WTC11 (cell line): ENCODE measurements at regions not wholly inside any gene's neighbourhood (a gene's known extent, or its start where the extent isn't known, plus 50 kb on each side); places are given as distances from the start of the nearest gene placed in this dataset.

Experiments used
- ATAC-seq: fragments of 200-7000 bp; cut with Tn5 transposase; 2 replicates; pipeline ENCODE4 v1.10.0; 2021; ENCODE audit warnings: mild to moderate bottlenecking, moderate library complexity
- CTCF ChIA-PET: fragments of 300-600 bp; sonication (Branson Sonifier 250); formaldehyde crosslinking; loops from one replicate; lab custom pipeline; 2021; ENCODE audit warnings: antibody characterized with exemption; lab: Charles Lee
- POLR2A ChIA-PET: fragments of 350-600 bp; sonication (Branson Sonifier 250); formaldehyde crosslinking; loops from one replicate; lab custom pipeline; 2021; ENCODE audit warnings: antibody characterized with exemption; lab: Charles Lee
- DNase-seq: peaks from one replicate; pipeline ENCODE4 v3.0.0; 2021; ENCODE audit warnings: low spot score
- H3K27ac Mint-ChIP-seq: 2 replicates; pipeline ENCODE4 v1.8.0; 2021; ENCODE audit warnings: mixed read lengths
- H3K27me3 Mint-ChIP-seq: 2 replicates; pipeline ENCODE4 v1.8.0; 2021; ENCODE audit warnings: low read depth, mild to moderate bottlenecking, moderate library complexity, mixed read lengths
- H3K36me3 Mint-ChIP-seq: 2 replicates; pipeline ENCODE4 v1.8.0; 2021; ENCODE audit warnings: mixed read lengths
- H3K4me1 Mint-ChIP-seq: 2 replicates; pipeline ENCODE4 v1.8.0; 2022; ENCODE audit warnings: mixed read lengths
- H3K4me3 Mint-ChIP-seq: 2 replicates; pipeline ENCODE4 v1.8.0; 2021; ENCODE audit warnings: mild to moderate bottlenecking, moderate library complexity, mixed read lengths
- H3K9me3 Mint-ChIP-seq: 2 replicates; pipeline ENCODE4 v1.8.0; 2021; ENCODE audit warnings: mixed read lengths
- AR ChIP-seq: fragments of 250-450 bp; sonication (Bioruptor Pico); IDR thresholded peaks from 2 replicates; pipeline ENCODE4 v1.9.0; 2021; ENCODE audit warnings: mild to moderate bottlenecking
- ATF2 ChIP-seq: sonication (generic); formaldehyde crosslinking; IDR thresholded peaks from 2 replicates; pipeline ENCODE4 v1.8.1; 2022; ENCODE audit warnings: low read depth, missing genetic modification reagents, borderline replicate concordance
- ATF3 ChIP-seq: sonication (generic); formaldehyde crosslinking; conservative IDR thresholded peaks from 2 replicates; pipeline ENCODE4 v1.8.1; 2022; ENCODE audit warnings: mild to moderate bottlenecking, missing genetic modification reagents
- CDX4 ChIP-seq: fragments of 250-450 bp; sonication (Bioruptor Pico); IDR thresholded peaks from 2 replicates; pipeline ENCODE4 v1.9.0; 2021; ENCODE audit warnings: moderate library complexity, mild to moderate bottlenecking, inconsistent platforms, borderline replicate concordance
- CTCF ChIP-seq: fragments of 200-600 bp; IDR thresholded peaks from 2 replicates; pipeline ENCODE4 v1.8.0; 2022; ENCODE audit warnings: antibody characterized with exemption
- EMX1 ChIP-seq: fragments of 250-450 bp; sonication (Bioruptor Pico); IDR thresholded peaks from 2 replicates; pipeline ENCODE4 v1.8.0; 2021; ENCODE audit warnings: mild to moderate bottlenecking
- ERG ChIP-seq: fragments of 250-450 bp; sonication (Bioruptor Pico); IDR thresholded peaks from 2 replicates; pipeline ENCODE4 v1.8.0; 2021; ENCODE audit warnings: mild to moderate bottlenecking
- GTF2I ChIP-seq: fragments of 250-450 bp; sonication (Bioruptor Pico); conservative IDR thresholded peaks from 2 replicates; pipeline ENCODE4 v1.4.0; 2021; ENCODE audit warnings: mild to moderate bottlenecking
- JAZF1 ChIP-seq: fragments of 250-450 bp; sonication (Bioruptor Pico); IDR thresholded peaks from 2 replicates; pipeline ENCODE4 v1.9.0; 2021; ENCODE audit warnings: moderate library complexity, mild to moderate bottlenecking, inconsistent platforms
- KAT7 ChIP-seq: sonication (generic); formaldehyde crosslinking; IDR thresholded peaks from 2 replicates; pipeline ENCODE4 v1.8.1; 2023; ENCODE audit warnings: missing genetic modification reagents, mild to moderate bottlenecking, borderline replicate concordance
- MAX ChIP-seq: sonication (generic); formaldehyde crosslinking; IDR thresholded peaks from 2 replicates; pipeline ENCODE4 v1.8.0; 2022; ENCODE audit warnings: mild to moderate bottlenecking, missing genetic modification reagents
- NFYB ChIP-seq: sonication (generic); formaldehyde crosslinking; conservative IDR thresholded peaks from 2 replicates; pipeline ENCODE4 v1.8.0; 2022; ENCODE audit warnings: low read depth, missing genetic modification reagents
- TCF7 ChIP-seq: sonication (generic); formaldehyde crosslinking; IDR thresholded peaks from 2 replicates; pipeline ENCODE4 v1.8.0; 2022; ENCODE audit warnings: mild to moderate bottlenecking, low read depth, missing genetic modification reagents, moderate library complexity
- USF1 ChIP-seq: sonication (generic); formaldehyde crosslinking; IDR thresholded peaks from 2 replicates; pipeline ENCODE4 v1.8.0; 2022; ENCODE audit warnings: mild to moderate bottlenecking, missing genetic modification reagents
- ZNF121 ChIP-seq: sonication (generic); formaldehyde crosslinking; IDR thresholded peaks from 2 replicates; pipeline ENCODE4 v1.8.0; 2023; ENCODE audit warnings: missing genetic modification reagents
- ZNF416 ChIP-seq: fragments of 250-450 bp; sonication (Bioruptor Pico); IDR thresholded peaks from 2 replicates; pipeline ENCODE4 v1.9.0; 2021; ENCODE audit warnings: mild to moderate bottlenecking, inconsistent platforms

GRCh38 chr13:31427151-31428100 lies 227.7 kb downstream of the B3GLCT start (continued):
- TF ChIP-seq ATF2 = no peak

GRCh38 chr13:31431722-31432137 lies 232.0 kb downstream of the B3GLCT start:
- peak; percentile 58 for ATAC-seq
- 0 out of 2 replicates have a peak, but pooled peaks have one; percentile 6 for TF ChIP-seq GTF2I (CRISPR knock-in tag)
- no peak for TF ChIP-seq AR (CRISPR knock-in tag)
- no peak for TF ChIP-seq JAZF1
- TF ChIP-seq CTCF = peak; percentile 92
- TF ChIP-seq ZNF416 (CRISPR knock-in tag) = no peak
- TF ChIP-seq NFYB (CRISPR knock-in tag) = no peak
- TF ChIP-seq, all 79 proteins: peak for 2
- Mint-ChIP-seq H3K27ac (no peak overlapping the region), H3K27me3 (no peaks in the 10 kb centered on the region), H3K36me3 (no peaks in the 10 kb centered on the region), H3K9me3 (no peaks in the 10 kb centered on the region), H3K4me3 (no peak overlapping the region), H3K4me1 (0 out of 2 replicates have a peak, but pooled peaks cover 4% of the 10 kb centered on the region)
- ChIA-PET POLR2A (no interaction called here), CTCF (interaction anchor here (0.5 to 1.4 kb wide), 17 partner anchors 9 to 1948 kb away, joined by 3 to 12 read pairs (median 3); no protein-coding TSS in a partner anchor)
- DNase-seq = peak; percentile 79

GRCh38 chr13:31433207-31433606 lies 233.4 kb downstream of the B3GLCT start:
- DNase-seq = no peak
- H3K9me3 Mint-ChIP-seq = no peaks in the 10 kb centered on the region
- TF ChIP-seq USF1 (CRISPR knock-in tag) (no peak), CTCF (no peak), ERG (CRISPR knock-in tag) (no peak), ATF3 (CRISPR knock-in tag) (no peak), EMX1 (CRISPR knock-in tag) (no peak), CDX4 (CRISPR knock-in tag) (no peak), MAX (CRISPR knock-in tag) (no peak), TCF7 (CRISPR knock-in tag) (no peak), ZNF121 (CRISPR knock-in tag) (no peak), KAT7 (CRISPR knock-in tag) (no peak)
- H3K36me3 Mint-ChIP-seq = no peaks in the 10 kb centered on the region
- POLR2A ChIA-PET = no interaction called here
- H3K4me3 Mint-ChIP-seq = no peak overlapping the region
- 0 out of 2 replicates have a peak, but pooled peaks have one; percentile 24 for ATAC-seq
- no peaks in the 10 kb centered on the region for H3K27me3 Mint-ChIP-seq
- 0 out of 2 replicates have a peak, but pooled peaks cover 4% of the 10 kb centered on the region for H3K4me1 Mint-ChIP-seq
- CTCF ChIA-PET = interaction anchor here (1.0 to 1.9 kb wide), 5 partner anchors 9 to 364 kb away, joined by 3 to 8 read pairs (median 5); no protein-coding TSS in a partner anchor
- no peak overlapping the region for H3K27ac Mint-ChIP-seq
